G401.6 (cell line): ENCODE measurements at regions not wholly inside any gene's neighbourhood (a gene's known extent, or its start where the extent isn't known, plus 50 kb on each side); places are given as distances from the start of the nearest gene placed in this dataset.

Experiments used
- FAIRE-seq: peaks from 2 replicates; lab custom pipeline; 2012; peaks lifted over from hg19 to GRCh38; lab: Jason Lieb, UNC

GRCh38 chr2:43171789-43172188 lies 54.6 kb downstream of the ZFP36L2 start:
- FAIRE-seq: no peak

GRCh38 chr2:43170405-43171105 lies 55.9 kb downstream of the ZFP36L2 start:
- FAIRE-seq: no peak

- FAIRE-seq: no peak
Measured at GRCh38 chr2:43169987-43170386, 56.4 kb downstream of the ZFP36L2 start.

GRCh38 chr2:43169099-43169945 lies 57.1 kb downstream of the ZFP36L2 start:
- no peak for FAIRE-seq

- FAIRE-seq: no peak
Measured at GRCh38 chr2:43168016-43168369, 58.4 kb downstream of the ZFP36L2 start.

GRCh38 chr2:43165378-43166069 lies 60.9 kb downstream of the ZFP36L2 start:
- FAIRE-seq: no peak

GRCh38 chr2:43164686-43165085 lies 61.7 kb downstream of the ZFP36L2 start:
- FAIRE-seq: no peak

- no peak for FAIRE-seq
Measured at GRCh38 chr2:43163584-43164270, 62.7 kb downstream of the ZFP36L2 start.

- FAIRE-seq: no peak
Measured at GRCh38 chr2:43162511-43162776, 64.0 kb downstream of the ZFP36L2 start.

- FAIRE-seq: no peak
Measured at GRCh38 chr2:43161650-43162510, 64.5 kb downstream of the ZFP36L2 start.

- FAIRE-seq: no peak
Measured at GRCh38 chr2:43160778-43161177, 65.6 kb downstream of the ZFP36L2 start.

- FAIRE-seq: no peak
Measured at GRCh38 chr2:43159797-43160196, 66.6 kb downstream of the ZFP36L2 start.

GRCh38 chr2:43158259-43158880 lies 68.0 kb downstream of the ZFP36L2 start:
- FAIRE-seq: no peak

GRCh38 chr2:43157506-43158246 lies 68.7 kb downstream of the ZFP36L2 start:
- no peak for FAIRE-seq

- FAIRE-seq: no peak
Measured at GRCh38 chr2:43155851-43156411, 70.5 kb downstream of the ZFP36L2 start.

- no peak for FAIRE-seq
Measured at GRCh38 chr2:43154685-43155084, 71.7 kb downstream of the ZFP36L2 start.

GRCh38 chr2:43152741-43153647 lies 73.4 kb downstream of the ZFP36L2 start:
- FAIRE-seq: no peak

GRCh38 chr2:43152186-43152585 lies 74.2 kb downstream of the ZFP36L2 start:
- no peak for FAIRE-seq

GRCh38 chr2:43149482-43150107 lies 76.8 kb downstream of the ZFP36L2 start:
- no peak for FAIRE-seq
